ENCODE measurements at regions not wholly inside any gene's neighbourhood (a gene's known extent, or its start where the extent isn't known, plus 50 kb on each side); places are given as distances from the start of the nearest gene placed in this dataset.

DNA sequence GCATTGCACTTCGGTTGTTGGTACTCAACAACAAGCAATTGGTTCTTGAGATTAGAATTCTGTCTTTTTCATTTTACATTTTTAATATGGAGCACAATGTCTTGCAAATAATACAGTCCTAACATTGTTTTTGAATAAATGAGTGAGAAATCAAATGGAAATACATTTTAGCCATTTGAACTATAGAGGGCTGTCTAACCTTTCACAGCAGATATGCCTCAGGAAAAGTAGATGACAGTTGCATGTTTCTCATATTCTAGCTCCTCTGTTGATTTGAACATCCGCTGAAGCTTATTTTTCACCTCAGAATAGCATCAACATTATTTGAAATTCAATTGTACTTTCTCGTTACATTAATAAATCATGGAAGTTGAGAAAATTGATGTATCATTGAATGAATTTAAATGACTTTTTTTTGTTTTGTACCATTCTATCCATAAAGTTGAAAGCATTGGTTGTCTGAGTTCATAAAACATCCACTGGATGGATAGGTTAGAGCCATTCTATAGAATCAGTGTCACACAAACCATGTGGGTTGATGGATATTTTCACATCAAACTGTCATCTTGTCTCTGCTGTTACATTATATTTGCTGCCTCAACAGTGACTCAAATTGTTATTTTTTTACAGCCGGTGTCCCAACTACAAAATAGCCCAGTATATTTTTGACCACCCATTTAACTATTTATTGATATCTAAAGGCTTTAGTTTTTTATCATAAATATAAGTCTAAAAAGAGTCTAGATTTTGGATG lies 928.3 kb downstream of the NSUN3 start:
- TF ChIP-seq CTCF (IDR thresholded peaks at IDR 0.05; ENCODE audit: insufficient read depth, low read depth, low read length) (no peak), EZH2 (IDR thresholded peaks at IDR 0.05; ENCODE audit: insufficient read depth, low read length) (no peak)
- Histone ChIP-seq H3K9ac (ENCODE audit: low read length) (no peak overlapping the region), H3K9me3 (ENCODE audit: insufficient read depth, low read depth, low read length) (no peaks in the 10 kb centered on the region), H3K27ac (ENCODE audit: low read depth, low read length) (no peak overlapping the region), H3K27me3 (ENCODE audit: insufficient read depth, low read length) (no peaks in the 10 kb centered on the region), H2AFZ (ENCODE audit: low read depth, low read length) (no peak overlapping the region), H3K36me3 (ENCODE audit: insufficient read depth, low read length) (no peaks in the 10 kb centered on the region), H3K4me3 (ENCODE audit: insufficient read depth, low read depth, low read length) (no peak overlapping the region), H3K4me1 (ENCODE audit: insufficient read depth, low read length) (no peaks in the 10 kb centered on the region), H4K20me1 (ENCODE audit: insufficient read depth, low read length) (no peaks in the 10 kb centered on the region), H3K79me2 (ENCODE audit: insufficient read depth, low read length) (no peaks in the 10 kb centered on the region), H3K4me2 (ENCODE audit: low read length) (no peak overlapping the region)
- H3K27ac Mint-ChIP-seq (ENCODE audit: unreplicated experiment): no peak overlapping the region
- no peak for DNase-seq (ENCODE audit: low read depth)
- no peak overlapping the region for H3K4me3 Mint-ChIP-seq (ENCODE audit: unreplicated experiment)
- H3K27me3 Mint-ChIP-seq (ENCODE audit: low read depth, unreplicated experiment): no peaks in the 10 kb centered on the region
- no peaks in the 10 kb centered on the region for H3K4me1 Mint-ChIP-seq (ENCODE audit: low read depth, unreplicated experiment)
- no peak for FAIRE-seq
- no peaks in the 10 kb centered on the region for H3K36me3 Mint-ChIP-seq (ENCODE audit: low read depth, unreplicated experiment)
- no peaks in the 10 kb centered on the region for H3K9me3 Mint-ChIP-seq (ENCODE audit: unreplicated experiment)

GRCh38 chr3:94996743-94997142 lies 933.9 kb downstream of the NSUN3 start:
- no peak overlapping the region for H2AFZ ChIP-seq (ENCODE audit: low read depth, low read length)
- Mint-ChIP-seq H3K4me1 (ENCODE audit: low read depth, unreplicated experiment) (no peaks in the 10 kb centered on the region), H3K4me3 (ENCODE audit: unreplicated experiment) (no peak overlapping the region), H3K36me3 (ENCODE audit: low read depth, unreplicated experiment) (no peaks in the 10 kb centered on the region), H3K9me3 (ENCODE audit: unreplicated experiment) (no peaks in the 10 kb centered on the region), H3K27ac (ENCODE audit: unreplicated experiment) (no peak overlapping the region), H3K27me3 (ENCODE audit: low read depth, unreplicated experiment) (no peaks in the 10 kb centered on the region)
- FAIRE-seq (no peak), DNase-seq (ENCODE audit: low read depth) (no peak)
- no peak overlapping the region for H3K4me2 ChIP-seq (ENCODE audit: low read length)
- H3K9me3 ChIP-seq (ENCODE audit: insufficient read depth, low read depth, low read length): no peaks in the 10 kb centered on the region
- H3K9ac ChIP-seq (ENCODE audit: low read length): no peak overlapping the region
- H3K27ac ChIP-seq (ENCODE audit: low read depth, low read length): no peak overlapping the region
- H4K20me1 ChIP-seq (ENCODE audit: insufficient read depth, low read length): no peaks in the 10 kb centered on the region
- H3K36me3 ChIP-seq (ENCODE audit: insufficient read depth, low read length): no peaks in the 10 kb centered on the region
- H3K4me1 ChIP-seq (ENCODE audit: insufficient read depth, low read length): no peaks in the 10 kb centered on the region
- no peak overlapping the region for H3K4me3 ChIP-seq (ENCODE audit: insufficient read depth, low read depth, low read length)
- H3K79me2 ChIP-seq (ENCODE audit: insufficient read depth, low read length): no peaks in the 10 kb centered on the region
- no peaks in the 10 kb centered on the region for H3K27me3 ChIP-seq (ENCODE audit: insufficient read depth, low read length)
- TF ChIP-seq CTCF (IDR thresholded peaks at IDR 0.05; ENCODE audit: insufficient read depth, low read depth, low read length) (no peak), EZH2 (IDR thresholded peaks at IDR 0.05; ENCODE audit: insufficient read depth, low read length) (no peak)

- no peak overlapping the region for H3K4me3 Mint-ChIP-seq (ENCODE audit: unreplicated experiment)
- no peaks in the 10 kb centered on the region for H3K9me3 Mint-ChIP-seq (ENCODE audit: unreplicated experiment)
- H3K9ac ChIP-seq (ENCODE audit: low read length): no peak overlapping the region
- H3K4me2 ChIP-seq (ENCODE audit: low read length): no peak overlapping the region
- no peak for TF ChIP-seq EZH2 (IDR thresholded peaks at IDR 0.05; ENCODE audit: insufficient read depth, low read length)
- no peak for TF ChIP-seq CTCF (IDR thresholded peaks at IDR 0.05; ENCODE audit: insufficient read depth, low read depth, low read length)
- H3K36me3 ChIP-seq (ENCODE audit: insufficient read depth, low read length): no peaks in the 10 kb centered on the region
- H3K79me2 ChIP-seq (ENCODE audit: insufficient read depth, low read length): no peaks in the 10 kb centered on the region
- no peaks in the 10 kb centered on the region for H3K9me3 ChIP-seq (ENCODE audit: insufficient read depth, low read depth, low read length)
- no peak overlapping the region for H3K4me3 ChIP-seq (ENCODE audit: insufficient read depth, low read depth, low read length)
- H3K27me3 ChIP-seq (ENCODE audit: insufficient read depth, low read length): no peaks in the 10 kb centered on the region
- no peaks in the 10 kb centered on the region for H3K36me3 Mint-ChIP-seq (ENCODE audit: low read depth, unreplicated experiment)
- DNase-seq (ENCODE audit: low read depth) (no peak), FAIRE-seq (no peak)
- no peak overlapping the region for H3K27ac ChIP-seq (ENCODE audit: low read depth, low read length)
- no peak overlapping the region for H3K27ac Mint-ChIP-seq (ENCODE audit: unreplicated experiment)
- no peaks in the 10 kb centered on the region for H3K4me1 ChIP-seq (ENCODE audit: insufficient read depth, low read length)
- H2AFZ ChIP-seq (ENCODE audit: low read depth, low read length): no peak overlapping the region
- H3K27me3 Mint-ChIP-seq (ENCODE audit: low read depth, unreplicated experiment): no peaks in the 10 kb centered on the region
- H3K4me1 Mint-ChIP-seq (ENCODE audit: low read depth, unreplicated experiment): peaks cover 2% of the 10 kb centered on the region
- H4K20me1 ChIP-seq (ENCODE audit: insufficient read depth, low read length): no peaks in the 10 kb centered on the region
These were observed 939.7 kb downstream of the NSUN3 start for GRCh38 chr3:95002438-95003046.

Data from astrocyte (in vitro differentiated cells and primary cell).